ENCODE measurements at regions not wholly inside any gene's neighbourhood (a gene's known extent, or its start where the extent isn't known, plus 50 kb on each side); places are given as distances from the start of the nearest gene placed in this dataset.

- TF ChIP-seq CTCF (IDR thresholded peaks at IDR 0.05), result no peak
- no peak for TF ChIP-seq POLR2A (IDR thresholded peaks at IDR 0.05)
Observed at GRCh38 chr3:88785841-88786240, 321.6 kb upstream of the EPHA3 start.

Measured in uterus (tissue), 2 donors.